GM23338 (cell line): ENCODE measurements at regions not wholly inside any gene's neighbourhood (a gene's known extent, or its start where the extent isn't known, plus 50 kb on each side); places are given as distances from the start of the nearest gene placed in this dataset.

Source experiments
- ATAC-seq: fragments of 200-7000 bp; cut with Tn5 transposase; 3 replicates; pipeline ENCODE4 v1.9.1; 2020
- DNase-seq: peaks from one replicate; pipeline ENCODE4 v3.0.0-alpha.2; 2015; ENCODE audit warnings: low spot score
- H2AFZ ChIP-seq: fragments of 200-600 bp; sonication (generic); 2 replicates; pipeline ENCODE4 v1.8.0; 2016; ENCODE audit warnings: antibody characterized with exemption, mild to moderate bottlenecking, moderate library complexity
- H3F3A ChIP-seq: fragments of 200-600 bp; sonication (generic); replicated peaks from 2 replicates; pipeline ENCODE4 v1.8.0; 2017; ENCODE audit warnings: antibody characterized with exemption, mixed run types, low read depth
- H3K27ac ChIP-seq: fragments of 200-600 bp; sonication (generic); 2 replicates; pipeline ENCODE4 v1.6.1; 2016; ENCODE audit warnings: low read depth
- H3K27me3 ChIP-seq: fragments of 200-600 bp; sonication (generic); 2 replicates; pipeline ENCODE4 v1.8.0; 2016; ENCODE audit warnings: mild to moderate bottlenecking, mixed run types, moderate library complexity; ENCODE audit not compliant: insufficient read depth
- H3K36me3 ChIP-seq: fragments of 200-600 bp; sonication (generic); 2 replicates; pipeline ENCODE4 v1.8.0; 2016; ENCODE audit warnings: mild to moderate bottlenecking; ENCODE audit not compliant: insufficient read depth
- H3K4me1 ChIP-seq: fragments of 200-600 bp; sonication (generic); 2 replicates; pipeline ENCODE4 v1.8.0; 2016; ENCODE audit warnings: mild to moderate bottlenecking, moderate library complexity; ENCODE audit not compliant: insufficient read depth
- H3K4me2 ChIP-seq: fragments of 200-600 bp; sonication (generic); 2 replicates; pipeline ENCODE4 v1.7.1; 2017; ENCODE audit warnings: mixed run types
- H3K4me3 ChIP-seq: fragments of 200-600 bp; sonication (generic); 2 replicates; pipeline ENCODE4 v1.6.1; 2016; ENCODE audit warnings: mixed run types
- H3K79me2 ChIP-seq: fragments of 200-600 bp; sonication (generic); replicated peaks from 2 replicates; pipeline ENCODE4 v1.8.0; 2017; ENCODE audit warnings: mild to moderate bottlenecking; ENCODE audit not compliant: insufficient read depth
- H3K9me2 ChIP-seq: fragments of 200-600 bp; sonication (generic); 2 replicates; pipeline ENCODE4 v1.8.0; 2017; ENCODE audit not compliant: insufficient read depth
- H4K20me1 ChIP-seq: fragments of 200-600 bp; sonication (generic); replicated peaks from 2 replicates; pipeline ENCODE4 v1.8.0; 2017; ENCODE audit warnings: mild to moderate bottlenecking; ENCODE audit not compliant: insufficient read depth
- H3K27ac Mint-ChIP-seq: 2 replicates; pipeline ENCODE4 v1.8.0; 2020; ENCODE audit warnings: inconsistent platforms, mild to moderate bottlenecking, moderate library complexity, mixed read lengths
- H3K27me3 Mint-ChIP-seq: 3 replicates; pipeline ENCODE4 v1.8.0; 2022; ENCODE audit warnings: low read depth, mild to moderate bottlenecking, moderate library complexity, mixed read lengths, inconsistent platforms; ENCODE audit not compliant: insufficient read depth, poor library complexity
- H3K36me3 Mint-ChIP-seq: 3 replicates; pipeline ENCODE4 v1.8.0; 2021; ENCODE audit warnings: low read depth, mild to moderate bottlenecking, inconsistent platforms, moderate library complexity, mixed read lengths
- H3K4me1 Mint-ChIP-seq: 3 replicates; pipeline ENCODE4 v1.8.0; 2020; ENCODE audit warnings: mild to moderate bottlenecking, inconsistent platforms, mixed read lengths
- H3K4me3 Mint-ChIP-seq: 3 replicates; pipeline ENCODE4 v1.8.0; 2021; ENCODE audit warnings: moderate library complexity, mild to moderate bottlenecking, inconsistent platforms, mixed read lengths
- H3K9me3 Mint-ChIP-seq: 3 replicates; pipeline ENCODE4 v1.8.0; 2020; ENCODE audit warnings: moderate library complexity, mild to moderate bottlenecking, inconsistent platforms, mixed read lengths
- CREB1 ChIP-seq: fragments of 250-450 bp; sonication (Bioruptor Pico); IDR thresholded peaks from 2 replicates; pipeline ENCODE4 v1.5.0; 2020; ENCODE audit warnings: low read depth, mild to moderate bottlenecking, moderate library complexity
- CTCF ChIP-seq, 2 experiments: fragments of 200-600 bp in 1 of 2; sonication (generic) in 1 of 2; conservative IDR thresholded peaks; 2 replicates each; pipeline versions ENCODE4 v1.5.1 to v1.6.1; 2016 to 2017; ENCODE audit warnings: antibody characterized with exemption in 2 of 2, low read depth in 2 of 2, mild to moderate bottlenecking in 2 of 2, moderate library complexity in 1 of 2
- ETS1 ChIP-seq: IDR thresholded peaks from 2 replicates; pipeline ENCODE4 v1.6.1; 2016; ENCODE audit warnings: antibody characterized with exemption
- EZH2 ChIP-seq: fragments of 200-600 bp; sonication (generic); IDR thresholded peaks from one replicate; pipeline ENCODE4 v1.8.0; 2017; ENCODE audit warnings: antibody characterized with exemption, mild to moderate bottlenecking, low read depth; ENCODE audit not compliant: unreplicated experiment
- EZH2phosphoT487 ChIP-seq: fragments of 200-600 bp; sonication (generic); IDR thresholded peaks from one replicate; pipeline ENCODE4 v1.8.1; 2018; ENCODE audit warnings: antibody characterized with exemption; ENCODE audit not compliant: unreplicated experiment
- JUNB ChIP-seq: IDR thresholded peaks from one replicate; pipeline ENCODE4 v1.6.1; 2016; ENCODE audit warnings: antibody characterized with exemption; ENCODE audit not compliant: unreplicated experiment
- NANOG ChIP-seq: IDR thresholded peaks from 2 replicates; pipeline ENCODE4 v1.6.1; 2016; ENCODE audit warnings: antibody characterized with exemption, borderline replicate concordance
- POLR2AphosphoS5 ChIP-seq: IDR thresholded peaks from 2 replicates; pipeline ENCODE4 v1.6.1; 2016; ENCODE audit warnings: antibody characterized with exemption, low read depth
- REST ChIP-seq: IDR thresholded peaks from one replicate; pipeline ENCODE4 v1.6.1; 2018; ENCODE audit warnings: antibody characterized with exemption; ENCODE audit not compliant: unreplicated experiment
- STAT1 ChIP-seq: IDR thresholded peaks from one replicate; pipeline ENCODE4 v1.6.1; 2016; ENCODE audit warnings: antibody characterized with exemption; ENCODE audit not compliant: unreplicated experiment
- ZNF114 ChIP-seq: fragments of 250-450 bp; sonication (Bioruptor Pico); IDR thresholded peaks from 2 replicates; pipeline ENCODE4 v1.5.0; 2020; ENCODE audit warnings: mild to moderate bottlenecking, moderate library complexity
- ZNF331 ChIP-seq: fragments of 250-450 bp; sonication (Bioruptor Pico); IDR thresholded peaks from 2 replicates; pipeline ENCODE4 v1.5.0; 2020; ENCODE audit warnings: low read depth, mild to moderate bottlenecking, moderate library complexity
- ZNF462 ChIP-seq: fragments of 250-450 bp; sonication (Bioruptor Pico); IDR thresholded peaks from 2 replicates; pipeline ENCODE4 v1.5.0; 2020; ENCODE audit warnings: mild to moderate bottlenecking, moderate library complexity

GRCh38 chr2:66866331-66867062, 431.6 kb downstream of the MEIS1 start:
- no peak overlapping the region for H3K27ac Mint-ChIP-seq
- ATAC-seq, result no peak
- H2AFZ ChIP-seq, result no peak overlapping the region

More at GRCh38 chr2:66866331-66867062, 431.6 kb downstream of the MEIS1 start:
- H3K9me2 ChIP-seq, result peaks cover 5% of the 10 kb centered on the region; the same call in 1 of the 2 replicates
- H3K9me3 Mint-ChIP-seq, result no peaks in the 10 kb centered on the region
- no peak overlapping the region for H3K4me3 ChIP-seq
- TF ChIP-seq CREB1 (CRISPR knock-in tag), result no peak
- TF ChIP-seq REST, result no peak
- TF ChIP-seq ZNF114 (CRISPR knock-in tag), result no peak
- TF ChIP-seq ETS1, result no peak
- no peak for TF ChIP-seq POLR2AphosphoS5
- no peak for TF ChIP-seq EZH2
- TF ChIP-seq STAT1, result no peak
- no peak for TF ChIP-seq ZNF331
- no peak for TF ChIP-seq CTCF (conservative IDR thresholded peaks at IDR 0.05; ENCODE audit: low read depth in 2 of 2)
- TF ChIP-seq EZH2phosphoT487, result no peak
- no peak for TF ChIP-seq ZNF462
- TF ChIP-seq JUNB, result no peak
- no peak for TF ChIP-seq NANOG
- H3K36me3 Mint-ChIP-seq, result no peaks in the 10 kb centered on the region
- H3K4me2 ChIP-seq, result no peak overlapping the region
- DNase-seq, result no peak
- no peaks in the 10 kb centered on the region for H3K4me1 Mint-ChIP-seq
- no peaks in the 10 kb centered on the region for H3K4me1 ChIP-seq
- H3K27me3 ChIP-seq, result no peaks in the 10 kb centered on the region
- H3K36me3 ChIP-seq, result no peaks in the 10 kb centered on the region
- no peaks in the 10 kb centered on the region for H4K20me1 ChIP-seq
- H3K79me2 ChIP-seq, result no peaks in the 10 kb centered on the region
- no peak overlapping the region for H3K4me3 Mint-ChIP-seq
- H3K27ac ChIP-seq, result no peak overlapping the region
- H3K27me3 Mint-ChIP-seq, result no peaks in the 10 kb centered on the region
- H3F3A ChIP-seq, result no peaks in the 10 kb centered on the region
